Stimulated activated CD8-positive, alpha-beta memory T cell treated with anti-CD3 and anti-CD28 coated beads, Interleukin-15, amount 100 ng/mL, for 48 hours (primary cell): ENCODE measurements at regions not wholly inside any gene's neighbourhood (a gene's known extent, or its start where the extent isn't known, plus 50 kb on each side); places are given as distances from the start of the nearest gene placed in this dataset.
A peak's percentile ranks its signal among the peaks of the same experiment; 100 is the strongest.
"Not testable (repeated sequence)": the region's sequence is repeated elsewhere in the genome, so short reads cannot be mapped to it uniquely, and the experiment has no call there.

Experiments
- DNase-seq, 2 donors: peaks; one replicate each; pipeline ENCODE4 v3.0.0-alpha.2; 2020; ENCODE audit warnings: low read depth in 2 of 2

GRCh38 chr10:60618861-60619260 is 159.4 kb upstream of the CDK1 start:
- no peak for DNase-seq

GRCh38 chr10:60615541-60615940 is 162.7 kb upstream of the CDK1 start:
- no peak for DNase-seq

GRCh38 chr10:60614363-60614762 is 163.9 kb upstream of the CDK1 start:
- DNase-seq: no peak

GRCh38 chr10:60613434-60613833 is 164.8 kb upstream of the CDK1 start:
- no peak for DNase-seq

- no peak for DNase-seq
Measured at GRCh38 chr10:60611291-60611747, 167.0 kb upstream of the CDK1 start.

- DNase-seq: no peak
Measured at GRCh38 chr10:60607372-60607771, 170.9 kb upstream of the CDK1 start.

- no peak for DNase-seq
Measured at GRCh38 chr10:60606343-60607080, 171.8 kb upstream of the CDK1 start.

GRCh38 chr10:60605476-60605875 is 172.8 kb upstream of the CDK1 start:
- no peak for DNase-seq

- no peak for DNase-seq
Measured at GRCh38 chr10:60604342-60604741, 173.9 kb upstream of the CDK1 start.

- DNase-seq: no peak
Measured at GRCh38 chr10:60597513-60597912, 180.8 kb upstream of the CDK1 start.

GRCh38 chr10:60595852-60596251 is 182.4 kb upstream of the CDK1 start:
- DNase-seq: no peak

GRCh38 chr10:60594476-60595051 is 183.7 kb upstream of the CDK1 start:
- no peak for DNase-seq

GRCh38 chr10:60591119-60591518 is 187.2 kb upstream of the CDK1 start:
- DNase-seq: no peak

- no peak for DNase-seq
Measured at GRCh38 chr10:60589376-60589775, 188.9 kb upstream of the CDK1 start.

GRCh38 chr10:60581782-60582181 is 192.1 kb upstream of the ANK3 start:
- not testable (repeated sequence) for DNase-seq

- DNase-seq: no peak
Measured at GRCh38 chr10:60578217-60578616, 188.5 kb upstream of the ANK3 start.

- DNase-seq: no peak
Measured at GRCh38 chr10:60576130-60577069, 186.7 kb upstream of the ANK3 start.

- no peak for DNase-seq
Measured at GRCh38 chr10:60575105-60575504, 185.4 kb upstream of the ANK3 start.

GRCh38 chr10:60574388-60574787 is 184.7 kb upstream of the ANK3 start:
- DNase-seq: no peak

GRCh38 chr10:60573336-60573735 is 183.7 kb upstream of the ANK3 start:
- DNase-seq: peak; percentile 43 to 63

- DNase-seq: no peak
Measured at GRCh38 chr10:60572511-60573194, 183.0 kb upstream of the ANK3 start.

- DNase-seq: no peak
Measured at GRCh38 chr10:60570896-60571295, 181.2 kb upstream of the ANK3 start.
